GM19324 (cell line): ENCODE measurements at regions not wholly inside any gene's neighbourhood (a gene's known extent, or its start where the extent isn't known, plus 50 kb on each side); places are given as distances from the start of the nearest gene placed in this dataset.
"Not testable (repeated sequence)": the region's sequence is repeated elsewhere in the genome, so short reads cannot be mapped to it uniquely, and the experiment has no call there.

Experiments
- ATAC-seq: cut with Tn5 transposase; IDR thresholded peaks from one replicate; pipeline ENCODE4 v1.9.1; 2021; ENCODE audit warnings: mild to moderate bottlenecking, moderate library complexity; ENCODE audit not compliant: unreplicated experiment, low FRiP score

DNA sequence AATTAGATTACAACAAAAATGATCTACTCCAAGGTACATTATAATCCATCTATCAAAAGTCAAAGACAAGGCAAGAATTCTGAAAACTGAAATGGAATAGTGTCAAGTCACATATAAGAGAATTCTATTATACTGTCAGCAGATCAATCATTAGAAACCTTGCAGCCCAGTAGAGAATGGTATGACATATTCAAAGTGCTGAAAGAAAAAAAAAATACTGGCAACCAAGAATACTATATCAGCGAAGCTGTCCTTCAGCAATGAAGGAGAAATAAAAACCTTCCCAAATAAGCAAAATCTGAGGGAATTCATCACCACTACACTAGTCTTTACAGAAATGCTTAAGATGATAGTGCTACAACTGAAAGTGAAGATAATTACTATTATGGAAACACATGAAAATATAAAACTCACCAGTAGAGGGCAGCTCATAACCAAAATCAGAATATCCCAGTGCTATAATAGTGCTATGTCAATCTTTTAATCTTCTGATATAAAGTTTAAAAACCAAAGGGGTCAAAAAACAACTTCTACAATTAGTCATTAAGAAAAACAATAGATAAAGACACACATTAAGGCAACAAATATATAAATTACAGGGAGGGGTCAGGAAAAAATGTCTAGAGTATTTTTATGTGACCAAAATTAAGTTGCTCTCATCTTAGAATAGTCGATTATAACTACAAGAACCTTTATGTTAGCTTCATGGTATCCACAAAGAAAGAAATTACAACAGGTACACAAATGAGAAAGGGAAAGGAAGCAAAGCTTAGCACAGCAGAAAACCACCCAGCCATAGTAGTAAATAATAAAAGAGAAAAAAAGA is 190.7 kb upstream of the CNTN6 start:
- ATAC-seq, result no peak

DNA sequence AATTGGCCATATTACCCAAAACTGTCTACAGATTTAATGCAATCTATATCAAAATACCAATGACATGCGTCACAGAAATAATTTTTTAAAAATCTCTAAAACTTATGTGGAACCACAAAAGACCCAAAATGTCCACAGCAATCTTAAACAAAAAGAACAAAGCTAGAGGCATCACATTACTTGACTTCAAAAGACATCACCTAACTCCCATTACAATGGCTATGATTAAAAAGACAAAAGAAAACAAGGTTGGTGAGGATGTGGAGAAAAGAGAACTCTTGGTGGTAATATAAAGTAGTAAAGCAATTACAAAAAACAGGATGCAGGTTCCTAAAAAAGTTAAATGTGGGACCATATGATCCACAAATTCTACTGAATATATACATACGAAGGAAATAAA is 187.6 kb upstream of the CNTN6 start:
- ATAC-seq, result no peak

DNA sequence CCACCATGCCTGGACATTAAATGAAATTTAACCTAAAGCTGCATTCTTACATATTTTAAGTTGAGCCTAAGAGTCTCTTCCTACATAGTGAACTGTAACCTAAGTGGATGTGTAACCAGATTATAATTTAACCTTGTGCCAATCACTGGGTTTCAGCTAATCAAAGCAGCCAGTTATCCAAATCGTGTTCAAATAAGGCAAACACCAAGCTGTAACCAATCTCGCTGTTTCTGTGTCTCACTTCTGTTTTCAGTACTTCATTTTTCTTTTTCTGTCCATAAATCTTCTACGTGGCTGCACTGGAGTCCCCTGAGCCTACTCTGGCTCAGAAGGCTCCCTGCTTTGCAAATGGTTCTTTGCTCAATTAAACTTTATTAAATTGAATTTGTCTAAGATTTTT is 186.1 kb upstream of the CNTN6 start:
- ATAC-seq, result no peak

DNA sequence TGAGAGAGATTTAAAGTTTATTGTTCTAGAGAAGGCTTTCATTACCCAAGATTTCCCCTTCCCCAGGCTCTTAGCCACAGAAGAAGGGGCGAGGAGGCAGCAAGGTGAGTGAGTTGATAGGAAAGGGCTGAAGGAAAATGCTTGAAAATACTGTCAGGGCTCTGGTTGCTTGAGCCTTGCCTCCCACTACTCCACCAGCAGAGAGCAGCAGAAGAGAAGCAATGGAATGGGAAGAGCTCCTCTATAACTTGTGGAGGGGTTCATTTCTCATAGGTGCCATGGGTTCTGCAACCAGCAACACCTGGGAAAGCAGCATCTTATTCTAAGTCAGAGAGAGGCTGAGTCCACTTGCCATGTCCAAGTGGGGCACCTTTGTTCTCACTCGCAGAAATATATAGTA is 184.0 kb upstream of the CNTN6 start:
- ATAC-seq, result no peak

DNA sequence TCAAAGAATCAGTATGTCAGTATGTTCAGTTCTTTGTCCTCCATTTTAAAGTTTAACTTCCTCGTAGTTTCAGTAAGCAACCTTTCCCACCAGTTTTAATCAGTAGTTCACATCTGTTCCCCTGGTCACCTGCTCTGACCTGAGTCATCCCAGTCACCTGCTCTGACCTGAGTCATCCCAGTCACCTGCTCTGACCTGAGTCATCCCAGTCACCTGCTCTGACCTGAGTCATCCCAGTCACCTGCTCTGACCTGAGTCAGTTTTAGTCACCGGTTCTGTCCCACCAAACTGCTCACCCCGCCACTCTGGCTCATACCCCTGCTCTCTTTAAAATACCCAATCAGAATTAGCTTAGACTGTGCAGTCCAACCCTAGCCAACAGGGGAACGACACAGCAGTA is 180.1 kb upstream of the CNTN6 start:
- ATAC-seq, result not testable (repeated sequence)

DNA sequence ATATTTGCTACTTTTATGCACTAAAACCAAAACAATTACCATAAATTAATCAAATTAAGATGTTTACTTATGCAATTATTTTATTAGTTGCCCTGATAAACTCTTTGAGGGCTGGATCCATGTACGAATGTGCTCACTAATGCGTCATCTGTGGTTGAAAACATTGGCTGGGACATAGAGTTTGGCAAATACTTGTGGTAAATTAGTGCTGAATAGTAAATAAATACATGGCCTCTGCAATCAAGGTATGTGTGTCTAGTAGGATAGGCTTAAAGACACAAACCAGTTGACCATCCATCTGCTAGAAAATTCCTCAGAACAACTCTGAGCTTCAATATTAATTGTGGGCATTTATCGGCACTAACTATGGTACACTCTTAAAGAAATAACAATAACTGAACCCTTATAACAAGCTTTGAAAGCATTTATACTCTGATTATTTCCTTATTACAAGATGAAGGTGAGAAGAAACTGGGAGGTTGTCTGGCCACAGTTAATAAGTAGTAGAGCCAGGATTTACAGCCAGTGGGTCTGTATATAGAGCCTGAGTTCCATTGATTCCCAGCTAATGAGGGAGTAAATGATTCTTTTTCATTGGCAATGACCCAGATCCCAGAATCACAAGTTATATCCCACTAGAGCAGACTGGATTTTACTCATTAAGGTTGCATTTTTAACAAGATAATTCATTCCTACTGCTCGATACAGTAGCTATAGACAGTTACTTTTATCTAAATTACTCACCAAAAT is 169.5 kb upstream of the CNTN6 start:
- ATAC-seq, result no peak

DNA sequence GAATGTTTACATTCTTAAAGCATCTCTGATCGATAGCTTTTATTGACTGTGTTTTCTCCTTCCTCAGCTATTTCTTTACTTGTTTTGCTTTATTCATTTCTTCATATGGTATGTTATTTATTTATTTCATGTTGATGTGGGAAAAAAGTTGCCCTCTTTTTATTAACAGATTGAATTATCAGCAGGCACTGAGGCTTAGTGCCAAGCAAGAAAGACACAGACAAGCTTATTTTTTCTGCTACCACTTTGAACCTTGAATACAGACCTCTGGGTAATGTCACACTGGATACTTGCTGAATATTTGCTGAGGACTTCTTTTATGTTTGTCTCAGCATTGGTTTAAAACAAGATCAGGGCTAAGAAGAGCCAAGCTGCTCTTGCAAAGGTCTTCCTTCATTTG is 162.0 kb upstream of the CNTN6 start:
- ATAC-seq, result no peak

DNA sequence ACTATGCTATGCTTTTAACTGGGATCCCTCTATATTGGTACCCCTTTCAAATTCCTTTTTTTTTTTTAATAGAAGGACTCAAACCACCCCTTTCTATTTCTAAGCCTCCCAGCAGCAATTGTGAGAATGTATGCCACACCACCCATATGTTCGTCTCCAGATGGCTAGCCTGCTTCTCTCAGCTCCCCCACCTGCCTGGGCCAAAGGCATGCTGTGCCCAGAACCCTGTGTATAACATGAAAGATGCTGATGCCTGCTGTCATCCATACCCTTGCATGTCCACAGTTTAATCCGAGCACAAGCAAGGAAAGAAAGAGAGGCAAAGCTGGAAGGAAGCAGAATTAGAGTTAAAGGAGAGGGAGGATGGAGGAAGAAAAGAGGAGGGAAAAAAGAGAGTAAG is 159.5 kb upstream of the CNTN6 start:
- no peak for ATAC-seq

DNA sequence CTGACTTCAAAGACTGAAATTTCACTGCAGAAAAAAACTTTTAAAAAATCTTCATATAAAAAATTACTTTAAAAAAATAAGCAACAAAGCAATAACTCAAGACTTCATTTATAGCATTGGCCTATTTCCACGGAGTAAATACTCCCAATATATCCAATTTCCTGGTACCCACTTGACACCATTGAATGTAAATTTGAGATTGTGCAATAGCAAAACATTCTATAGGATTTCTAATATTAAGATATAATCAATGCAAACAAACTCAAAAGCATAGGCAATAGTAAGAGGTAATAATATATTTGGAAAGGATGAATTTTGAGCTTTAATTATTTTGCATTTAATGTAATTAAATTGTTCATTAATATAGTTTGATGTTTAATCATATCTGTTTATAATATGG is 148.0 kb upstream of the CNTN6 start:
- no peak for ATAC-seq

DNA sequence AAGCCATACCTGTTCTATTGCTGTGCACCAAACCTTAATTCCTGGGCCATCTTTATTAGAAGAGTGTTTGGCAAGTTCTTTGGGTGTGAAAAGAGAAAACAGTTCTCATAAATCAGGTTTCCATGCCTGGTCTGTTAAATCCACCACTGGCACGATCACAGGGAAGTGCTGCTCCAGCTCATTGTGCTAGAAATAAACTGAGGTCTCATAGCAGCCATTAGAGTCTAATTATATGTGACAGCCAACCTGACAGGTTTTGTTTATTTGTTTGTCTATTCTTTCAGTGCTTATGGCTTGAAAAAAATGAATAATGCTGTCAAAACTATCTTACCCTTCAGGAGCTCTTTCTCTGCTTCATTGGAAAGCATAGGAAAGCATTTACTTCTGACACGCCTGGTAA is 147.1 kb upstream of the CNTN6 start:
- no peak for ATAC-seq

DNA sequence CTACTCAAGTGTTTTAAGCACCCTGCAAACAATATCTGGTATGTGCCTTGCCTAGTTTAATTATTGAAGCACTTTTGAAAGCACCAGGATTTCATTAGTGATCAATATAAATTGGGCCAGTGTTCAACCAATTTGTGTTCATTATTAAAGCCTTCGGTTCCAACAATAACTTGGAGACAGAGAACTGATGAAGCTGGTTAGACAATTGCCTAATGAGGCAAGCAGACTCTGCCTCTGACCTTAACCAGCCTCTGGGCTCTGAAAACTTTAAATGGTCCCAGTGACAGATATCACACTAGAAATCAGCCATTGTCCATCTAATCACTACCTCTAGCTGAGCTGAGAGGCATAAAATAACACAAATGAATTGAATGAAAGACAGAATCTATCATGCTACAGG is 139.9 kb upstream of the CNTN6 start:
- ATAC-seq, result no peak

DNA sequence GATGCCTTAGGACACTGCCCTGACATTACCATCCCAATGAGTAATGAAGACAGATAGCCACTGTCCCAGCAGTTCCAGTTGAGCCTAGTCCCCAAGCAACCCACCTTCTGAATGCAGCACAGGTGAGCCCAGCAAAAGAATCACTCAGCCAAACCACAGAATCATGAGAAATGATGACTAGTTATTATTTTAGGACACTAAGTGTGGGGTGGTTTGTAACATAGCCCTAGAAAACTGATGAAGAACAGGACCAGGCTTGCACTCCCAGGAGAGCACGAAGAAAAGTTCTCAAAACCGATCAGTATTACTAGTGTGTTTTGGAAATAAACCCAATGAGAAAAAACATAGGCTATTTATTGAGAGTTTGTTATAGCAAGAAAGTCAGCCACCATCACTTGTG is 129.6 kb upstream of the CNTN6 start:
- no peak for ATAC-seq

DNA sequence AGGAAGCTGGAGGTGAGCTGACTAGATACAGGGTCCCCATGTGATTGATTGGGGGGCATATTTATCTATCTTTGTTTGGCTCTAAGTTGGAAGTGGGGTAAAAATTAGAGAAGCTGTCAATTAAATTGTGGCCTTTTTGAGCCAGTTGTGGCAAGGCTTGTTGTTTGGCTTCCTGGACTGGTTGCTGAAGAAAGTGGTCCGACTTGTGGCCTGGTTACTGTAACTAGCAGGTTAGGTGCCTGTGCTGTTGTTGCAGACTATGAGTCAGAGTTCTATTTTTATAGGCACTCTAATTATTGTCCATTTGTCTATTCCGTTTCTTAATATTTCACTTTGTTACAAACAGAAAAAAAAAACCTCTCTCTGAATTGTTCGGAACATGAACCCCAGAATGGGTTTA is 129.1 kb upstream of the CNTN6 start:
- ATAC-seq, result no peak

DNA sequence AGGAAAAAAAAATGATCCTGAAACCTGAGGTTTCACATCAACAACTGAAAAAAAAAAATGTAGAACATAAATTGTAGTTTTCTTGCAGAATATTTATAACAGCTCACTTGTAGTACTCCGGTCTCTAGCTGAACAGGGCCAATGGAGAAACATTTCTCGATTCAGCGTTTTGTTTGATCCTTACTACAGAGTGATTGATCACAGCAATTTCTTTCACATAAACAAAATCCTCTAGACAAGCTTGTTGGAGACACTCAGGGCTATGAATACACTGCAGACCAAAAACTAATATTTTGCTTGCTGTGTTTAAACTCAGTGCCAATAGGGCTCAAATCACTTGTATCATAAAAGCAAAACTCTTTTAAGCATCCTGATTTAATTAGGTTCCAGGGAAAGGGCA is 127.0 kb upstream of the CNTN6 start:
- ATAC-seq, result no peak

DNA sequence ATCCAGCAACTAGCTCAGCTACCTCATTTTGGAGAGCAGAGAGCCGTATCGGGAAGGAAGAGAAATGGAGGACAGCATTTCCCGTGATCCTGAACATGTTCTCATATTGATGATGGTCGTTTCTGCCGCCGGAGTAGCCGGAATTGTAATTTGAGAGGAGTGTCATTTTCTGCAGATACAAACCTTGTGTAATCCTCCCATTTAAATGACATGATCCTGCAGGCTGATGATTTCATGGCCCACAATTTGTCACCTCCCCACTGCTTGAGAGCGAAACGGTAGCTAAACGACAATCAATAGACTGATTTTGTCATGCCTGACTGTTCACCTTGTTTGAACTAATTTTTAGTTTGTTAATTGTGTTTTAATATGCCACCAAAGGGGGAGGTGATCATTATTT is 126.5 kb upstream of the CNTN6 start:
- no peak for ATAC-seq

DNA sequence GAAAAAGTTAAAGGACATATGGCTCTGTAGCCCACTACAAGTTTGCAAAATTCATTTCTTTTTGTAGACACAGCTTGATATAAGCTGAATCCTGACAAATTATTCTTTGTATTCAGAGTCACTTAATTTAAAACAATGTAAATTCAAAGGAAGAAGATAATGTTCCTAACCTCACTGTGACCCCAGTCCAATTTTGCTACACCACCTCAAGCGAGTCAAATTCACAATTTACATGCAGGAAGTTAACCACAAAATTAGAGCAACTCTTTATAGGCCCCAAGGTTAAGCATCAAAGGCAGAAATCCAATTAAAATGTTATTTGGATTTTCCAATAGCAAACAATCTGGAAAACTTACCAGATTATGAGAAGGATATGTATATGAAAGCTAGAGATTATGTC is 119.5 kb upstream of the CNTN6 start:
- ATAC-seq, result no peak

DNA sequence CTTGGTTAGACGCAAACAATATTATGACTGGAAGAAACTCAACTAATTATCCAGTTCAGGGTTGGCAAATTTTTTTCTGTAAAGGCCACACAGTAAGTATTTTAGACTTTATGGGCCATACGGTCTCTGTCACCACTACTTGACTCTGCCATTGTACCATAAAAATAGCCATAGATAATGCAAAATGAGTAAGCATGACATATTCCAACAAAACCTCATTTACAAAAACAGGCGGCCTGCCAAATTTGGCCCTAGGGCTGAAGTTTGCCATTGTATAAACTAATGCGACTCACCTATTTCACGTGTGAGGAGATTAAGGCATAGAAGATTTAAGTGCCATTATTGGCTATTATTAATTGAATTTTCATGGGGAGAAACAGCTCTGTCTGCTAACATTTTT is 116.8 kb upstream of the CNTN6 start:
- no peak for ATAC-seq

DNA sequence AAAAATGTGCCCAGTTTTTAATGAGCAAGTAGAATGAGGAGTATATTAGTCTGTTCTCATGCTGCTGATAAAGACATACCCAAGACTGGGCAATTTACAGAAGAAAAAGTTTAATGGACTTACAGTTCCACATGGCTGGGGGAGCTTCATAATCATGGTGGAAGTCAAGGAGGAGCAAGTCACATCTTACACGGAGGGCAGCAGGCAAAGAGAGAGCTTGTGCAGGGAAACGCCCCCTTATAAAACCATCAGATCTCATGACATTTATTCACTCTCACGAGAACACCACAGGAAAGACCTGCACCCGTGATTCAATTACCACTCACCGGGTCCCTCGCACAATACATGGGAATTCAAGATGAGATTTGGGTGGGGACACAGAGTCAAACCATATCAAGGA is 111.7 kb upstream of the CNTN6 start:
- ATAC-seq, result no peak

DNA sequence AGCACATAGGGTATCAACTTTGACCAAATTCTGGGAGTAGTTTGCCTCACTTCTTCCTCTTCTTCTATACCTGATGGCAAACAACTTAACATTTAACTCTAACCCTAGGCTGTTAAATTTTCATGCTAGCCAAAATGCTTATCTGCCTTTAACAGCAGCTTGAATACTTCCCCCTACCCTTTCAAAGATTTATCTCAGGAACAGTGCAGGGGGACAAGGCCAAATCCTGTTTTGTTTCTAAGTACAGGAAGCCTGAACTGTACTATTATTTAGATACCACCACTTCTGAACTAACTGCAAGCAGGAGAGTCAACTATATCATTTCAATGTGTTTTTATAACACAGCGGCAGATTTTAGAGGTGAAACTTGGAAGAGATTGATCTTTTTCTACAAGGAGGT is 104.0 kb upstream of the CNTN6 start:
- no peak for ATAC-seq

DNA sequence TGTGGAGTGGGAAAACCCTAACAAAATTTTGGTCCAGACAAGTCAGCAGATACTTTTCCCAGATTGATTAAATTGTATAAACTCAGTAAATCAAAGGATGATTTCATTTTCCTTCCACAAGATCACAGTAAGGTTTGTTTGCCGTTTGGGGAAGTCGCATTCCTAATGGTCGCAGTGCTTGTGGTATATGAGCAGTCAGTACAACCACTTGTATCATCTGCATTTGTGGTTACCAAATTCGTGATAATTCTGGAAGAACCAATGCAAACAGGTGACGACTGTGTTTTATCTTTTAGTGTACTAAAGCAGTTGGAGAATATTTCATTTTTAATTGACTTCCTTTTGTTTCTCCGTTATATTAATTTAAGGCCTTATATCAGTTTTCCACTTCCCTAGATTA is 100.0 kb upstream of the CNTN6 start:
- ATAC-seq, result no peak

DNA sequence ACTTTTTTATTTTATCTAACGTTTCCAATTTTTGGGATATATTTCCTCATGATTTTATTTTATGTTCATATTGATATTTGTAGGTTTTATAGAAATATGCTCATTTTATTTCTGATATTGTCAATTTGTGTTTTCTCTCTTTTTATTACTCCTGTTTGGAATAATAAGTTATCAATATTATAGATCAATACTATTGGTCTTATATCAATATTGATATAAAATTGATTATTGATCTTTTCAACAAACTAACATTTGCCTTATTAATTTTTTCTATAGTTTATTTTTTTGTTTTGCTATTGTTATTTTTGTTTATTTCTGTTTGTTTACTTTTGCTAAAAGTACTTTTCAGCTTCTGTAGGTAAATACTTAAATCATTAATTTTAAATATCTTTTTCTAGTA is 90.8 kb upstream of the CNTN6 start:
- no peak for ATAC-seq

DNA sequence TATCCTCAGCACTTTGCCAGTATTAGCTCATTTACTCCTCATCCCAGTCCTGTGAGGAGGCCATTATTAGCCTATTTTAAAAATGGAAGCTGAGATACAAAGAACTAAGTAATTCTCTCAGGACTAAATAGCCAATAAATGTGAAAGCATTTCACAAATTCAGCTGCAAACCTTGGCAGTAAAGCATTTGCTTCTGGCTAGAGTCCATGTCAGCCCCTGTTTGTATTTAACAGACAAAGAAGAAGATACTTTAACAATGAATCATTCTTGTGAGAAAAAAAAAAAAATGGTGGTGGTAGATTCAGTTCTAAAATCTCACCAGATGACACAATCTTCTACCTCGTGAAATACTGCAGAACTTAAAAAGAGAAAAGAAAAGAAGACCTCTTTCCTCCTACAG is 85.0 kb upstream of the CNTN6 start:
- no peak for ATAC-seq
